SK-N-MC (cell line): ENCODE measurements at regions not wholly inside any gene's neighbourhood (a gene's known extent, or its start where the extent isn't known, plus 50 kb on each side); places are given as distances from the start of the nearest gene placed in this dataset.

ENCODE experiments used
- FOXP2 ChIP-seq: optimal IDR thresholded peaks from 2 replicates; pipeline ENCODE3; 2011; ENCODE audit warnings: mild to moderate bottlenecking, moderate library complexity; ENCODE audit not compliant: insufficient read depth; ENCODE audit errors: extremely low read length, control extremely low read depth
- POLR2AphosphoS5 ChIP-seq: IDR thresholded peaks from 2 replicates; pipeline ENCODE4 v1.6.1; 2012; ENCODE audit warnings: mild to moderate bottlenecking, low read depth, low read length, borderline replicate concordance

- TF ChIP-seq FOXP2: no peak
- no peak for TF ChIP-seq POLR2AphosphoS5
These were observed 330.2 kb downstream of the PTTG2 start for GRCh38 chr4:38290366-38290765.
